ENCODE measurements at regions not wholly inside any gene's neighbourhood (a gene's known extent, or its start where the extent isn't known, plus 50 kb on each side); places are given as distances from the start of the nearest gene placed in this dataset.

DNA sequence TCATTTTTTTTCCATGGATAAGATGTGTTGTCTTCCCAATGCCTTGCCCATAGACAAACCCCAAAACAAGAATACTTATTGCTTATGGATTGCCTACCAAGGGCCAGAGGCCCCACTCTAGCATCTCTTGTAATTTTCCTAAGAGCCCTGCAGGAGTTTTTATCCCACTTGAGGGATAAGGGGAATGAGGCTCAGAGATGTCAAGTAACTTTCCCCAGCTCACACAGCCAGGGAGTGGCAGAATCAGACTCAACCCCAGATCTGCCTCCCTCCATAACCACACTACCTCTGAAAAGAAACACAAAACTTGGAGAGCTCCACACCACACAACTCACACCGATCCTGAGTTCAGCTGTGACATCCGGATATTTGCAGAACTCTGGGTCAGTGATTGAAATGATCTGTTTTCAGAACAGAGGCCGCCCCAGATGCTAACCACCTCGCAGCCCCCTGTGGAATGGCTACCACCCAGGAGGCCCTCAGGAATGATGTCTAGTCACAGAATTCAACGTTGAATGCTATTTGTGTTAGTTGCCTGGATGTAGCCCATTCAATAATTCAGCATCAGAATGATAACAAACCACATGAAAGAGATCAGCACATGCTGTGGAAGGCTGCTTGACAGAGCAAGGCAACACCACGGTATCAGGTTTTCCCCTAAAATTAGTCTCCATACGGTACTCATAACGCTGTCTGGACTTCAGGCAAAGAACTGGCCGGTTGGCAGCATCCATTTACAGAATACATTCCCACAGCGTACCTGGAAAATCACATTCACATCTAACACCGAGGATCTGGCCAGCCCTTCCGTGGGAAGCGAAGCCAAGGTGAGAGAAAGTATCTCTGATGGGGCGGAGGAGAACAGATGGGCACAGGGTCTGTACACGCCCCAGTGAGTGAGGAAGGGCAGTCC is 231.9 kb downstream of the TOMM20 start:
- H3K27ac ChIP-seq (ENCODE audit: low read depth in 2 of 2, low read length in 1 of 2): no peak overlapping the region
- TF ChIP-seq RCOR1 (IDR thresholded peaks at IDR 0.05; ENCODE audit: low read length) (no peak), TAF1 (IDR thresholded peaks at IDR 0.05; ENCODE audit: borderline replicate concordance, low read depth, low read length) (no peak), RAD21 (IDR thresholded peaks at IDR 0.05; ENCODE audit: low read length) (no peak), SIN3A (IDR thresholded peaks at IDR 0.05; ENCODE audit: borderline replicate concordance, low read depth, low read length) (no peak), FOXJ3 (CRISPR knock-in tag; IDR thresholded peaks at IDR 0.05) (no peak), POLR2AphosphoS5 (IDR thresholded peaks at IDR 0.05; ENCODE audit: low read depth, low read length) (no peak), CHD2 (IDR thresholded peaks at IDR 0.05; ENCODE audit: low read length, partially characterized antibody) (no peak), FOSL2 (IDR thresholded peaks at IDR 0.05; ENCODE audit: borderline replicate concordance, low read depth) (no peak)
- TF ChIP-seq, protein P1, sequence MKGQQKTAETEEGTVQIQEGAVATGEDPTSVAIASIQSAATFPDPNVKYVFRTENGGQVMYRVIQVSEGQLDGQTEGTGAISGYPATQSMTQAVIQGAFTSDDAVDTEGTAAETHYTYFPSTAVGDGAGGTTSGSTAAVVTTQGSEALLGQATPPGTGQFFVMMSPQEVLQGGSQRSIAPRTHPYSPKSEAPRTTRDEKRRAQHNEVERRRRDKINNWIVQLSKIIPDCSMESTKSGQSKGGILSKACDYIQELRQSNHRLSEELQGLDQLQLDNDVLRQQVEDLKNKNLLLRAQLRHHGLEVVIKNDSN (IDR thresholded peaks at IDR 0.05; ENCODE audit: borderline replicate concordance, low read depth): no peak
- TF ChIP-seq, protein P2, sequence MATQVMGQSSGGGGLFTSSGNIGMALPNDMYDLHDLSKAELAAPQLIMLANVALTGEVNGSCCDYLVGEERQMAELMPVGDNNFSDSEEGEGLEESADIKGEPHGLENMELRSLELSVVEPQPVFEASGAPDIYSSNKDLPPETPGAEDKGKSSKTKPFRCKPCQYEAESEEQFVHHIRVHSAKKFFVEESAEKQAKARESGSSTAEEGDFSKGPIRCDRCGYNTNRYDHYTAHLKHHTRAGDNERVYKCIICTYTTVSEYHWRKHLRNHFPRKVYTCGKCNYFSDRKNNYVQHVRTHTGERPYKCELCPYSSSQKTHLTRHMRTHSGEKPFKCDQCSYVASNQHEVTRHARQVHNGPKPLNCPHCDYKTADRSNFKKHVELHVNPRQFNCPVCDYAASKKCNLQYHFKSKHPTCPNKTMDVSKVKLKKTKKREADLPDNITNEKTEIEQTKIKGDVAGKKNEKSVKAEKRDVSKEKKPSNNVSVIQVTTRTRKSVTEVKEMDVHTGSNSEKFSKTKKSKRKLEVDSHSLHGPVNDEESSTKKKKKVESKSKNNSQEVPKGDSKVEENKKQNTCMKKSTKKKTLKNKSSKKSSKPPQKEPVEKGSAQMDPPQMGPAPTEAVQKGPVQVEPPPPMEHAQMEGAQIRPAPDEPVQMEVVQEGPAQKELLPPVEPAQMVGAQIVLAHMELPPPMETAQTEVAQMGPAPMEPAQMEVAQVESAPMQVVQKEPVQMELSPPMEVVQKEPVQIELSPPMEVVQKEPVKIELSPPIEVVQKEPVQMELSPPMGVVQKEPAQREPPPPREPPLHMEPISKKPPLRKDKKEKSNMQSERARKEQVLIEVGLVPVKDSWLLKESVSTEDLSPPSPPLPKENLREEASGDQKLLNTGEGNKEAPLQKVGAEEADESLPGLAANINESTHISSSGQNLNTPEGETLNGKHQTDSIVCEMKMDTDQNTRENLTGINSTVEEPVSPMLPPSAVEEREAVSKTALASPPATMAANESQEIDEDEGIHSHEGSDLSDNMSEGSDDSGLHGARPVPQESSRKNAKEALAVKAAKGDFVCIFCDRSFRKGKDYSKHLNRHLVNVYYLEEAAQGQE (IDR thresholded peaks at IDR 0.05; ENCODE audit: low read depth, low read length): no peak
- TF ChIP-seq, protein P3, sequence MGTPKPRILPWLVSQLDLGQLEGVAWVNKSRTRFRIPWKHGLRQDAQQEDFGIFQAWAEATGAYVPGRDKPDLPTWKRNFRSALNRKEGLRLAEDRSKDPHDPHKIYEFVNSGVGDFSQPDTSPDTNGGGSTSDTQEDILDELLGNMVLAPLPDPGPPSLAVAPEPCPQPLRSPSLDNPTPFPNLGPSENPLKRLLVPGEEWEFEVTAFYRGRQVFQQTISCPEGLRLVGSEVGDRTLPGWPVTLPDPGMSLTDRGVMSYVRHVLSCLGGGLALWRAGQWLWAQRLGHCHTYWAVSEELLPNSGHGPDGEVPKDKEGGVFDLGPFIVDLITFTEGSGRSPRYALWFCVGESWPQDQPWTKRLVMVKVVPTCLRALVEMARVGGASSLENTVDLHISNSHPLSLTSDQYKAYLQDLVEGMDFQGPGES (IDR thresholded peaks at IDR 0.05; ENCODE audit: low read depth, low read length): no peak
- TF ChIP-seq, protein P4, sequence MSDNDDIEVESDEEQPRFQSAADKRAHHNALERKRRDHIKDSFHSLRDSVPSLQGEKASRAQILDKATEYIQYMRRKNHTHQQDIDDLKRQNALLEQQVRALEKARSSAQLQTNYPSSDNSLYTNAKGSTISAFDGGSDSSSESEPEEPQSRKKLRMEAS (IDR thresholded peaks at IDR 0.05; ENCODE audit: low read depth): no peak

More for the DNA sequence above, 231.9 kb downstream of the TOMM20 start:
- no peak overlapping the region for H3K4me2 ChIP-seq
- no peaks in the 10 kb centered on the region for H3K36me3 ChIP-seq (replicated peaks in 1 of 2; ENCODE audit: control insufficient read depth in 1 of 2, insufficient read depth in 2 of 2, low read length in 1 of 2)
- CTCF ChIA-PET: no interaction called here
- no peak overlapping the region for H2AFZ ChIP-seq (ENCODE audit: low read depth)
- no peak overlapping the region for H3K4me3 ChIP-seq (ENCODE audit: low read depth in 2 of 2, low read length in 1 of 2)
- no peaks in the 10 kb centered on the region for H3F3A ChIP-seq (replicated peaks; ENCODE audit: insufficient read depth)
- H3K79me2 ChIP-seq (ENCODE audit: insufficient read depth): no peaks in the 10 kb centered on the region
- DNase-seq: no peak
- H3K9me3 ChIP-seq: no peaks in the 10 kb centered on the region
- H3K27me3 ChIP-seq (ENCODE audit: insufficient read depth): no peaks in the 10 kb centered on the region
- no peak overlapping the region for H3K9ac ChIP-seq
- H3K9me2 ChIP-seq: no peaks in the 10 kb centered on the region
- H4K20me1 ChIP-seq (ENCODE audit: insufficient read depth): no peaks in the 10 kb centered on the region
- H3K4me1 ChIP-seq (ENCODE audit: control insufficient read depth in 1 of 2, insufficient read depth in 2 of 2, low read depth in 1 of 2, low read length in 1 of 2): peaks cover 7 to 18% of the 10 kb centered on the region in 2 experiments; a peak in 2 of 4 replicates
- WGBS (ENCODE audit: low lambda C conversion rate): 85% methylated on average over 13 of the region's 15 CpGs
- POLR2A ChIA-PET: no interaction called here

All from SK-N-SH (cell line).